ENCODE measurements at regions not wholly inside any gene's neighbourhood (a gene's known extent, or its start where the extent isn't known, plus 50 kb on each side); places are given as distances from the start of the nearest gene placed in this dataset.

GRCh38 chr6:168201383-168201782, 118.2 kb downstream of the DACT2 start:
- TF ChIP-seq TARDBP (IDR thresholded peaks at IDR 0.05) (no peak), SUZ12 (IDR thresholded peaks at IDR 0.05) (no peak), FOXM1 (IDR thresholded peaks at IDR 0.05; ENCODE audit: borderline replicate concordance) (no peak)
- TF ChIP-seq, protein P1, sequence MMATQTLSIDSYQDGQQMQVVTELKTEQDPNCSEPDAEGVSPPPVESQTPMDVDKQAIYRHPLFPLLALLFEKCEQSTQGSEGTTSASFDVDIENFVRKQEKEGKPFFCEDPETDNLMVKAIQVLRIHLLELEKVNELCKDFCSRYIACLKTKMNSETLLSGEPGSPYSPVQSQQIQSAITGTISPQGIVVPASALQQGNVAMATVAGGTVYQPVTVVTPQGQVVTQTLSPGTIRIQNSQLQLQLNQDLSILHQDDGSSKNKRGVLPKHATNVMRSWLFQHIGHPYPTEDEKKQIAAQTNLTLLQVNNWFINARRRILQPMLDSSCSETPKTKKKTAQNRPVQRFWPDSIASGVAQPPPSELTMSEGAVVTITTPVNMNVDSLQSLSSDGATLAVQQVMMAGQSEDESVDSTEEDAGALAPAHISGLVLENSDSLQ (IDR thresholded peaks at IDR 0.05) = no peak
- peak; percentile 38 for DNase-seq (ENCODE audit: extremely low spot score)
- ChIA-PET POLR2A (interaction anchor here (0.8 kb wide), 1 partner anchor 131 kb away, joined by 3 read pairs; no protein-coding TSS in a partner anchor), CTCF (interaction anchor here (1.0 kb wide), 3 partner anchors 39 to 49 kb away, joined by 3 read pairs; no protein-coding TSS in a partner anchor)

- CTCF ChIA-PET = interaction anchor here (1.0 kb wide), 2 partner anchors 38 to 47 kb away, joined by 3 read pairs; no protein-coding TSS in a partner anchor
- TF ChIP-seq L3MBTL2 (conservative IDR thresholded peaks at IDR 0.05) (no peak), SUZ12 (IDR thresholded peaks at IDR 0.05) (no peak)
- POLR2A ChIA-PET = no interaction called here
- no peak for DNase-seq (ENCODE audit: extremely low spot score)
These were observed 118.9 kb downstream of the DACT2 start for GRCh38 chr6:168200571-168201134.

DNA sequence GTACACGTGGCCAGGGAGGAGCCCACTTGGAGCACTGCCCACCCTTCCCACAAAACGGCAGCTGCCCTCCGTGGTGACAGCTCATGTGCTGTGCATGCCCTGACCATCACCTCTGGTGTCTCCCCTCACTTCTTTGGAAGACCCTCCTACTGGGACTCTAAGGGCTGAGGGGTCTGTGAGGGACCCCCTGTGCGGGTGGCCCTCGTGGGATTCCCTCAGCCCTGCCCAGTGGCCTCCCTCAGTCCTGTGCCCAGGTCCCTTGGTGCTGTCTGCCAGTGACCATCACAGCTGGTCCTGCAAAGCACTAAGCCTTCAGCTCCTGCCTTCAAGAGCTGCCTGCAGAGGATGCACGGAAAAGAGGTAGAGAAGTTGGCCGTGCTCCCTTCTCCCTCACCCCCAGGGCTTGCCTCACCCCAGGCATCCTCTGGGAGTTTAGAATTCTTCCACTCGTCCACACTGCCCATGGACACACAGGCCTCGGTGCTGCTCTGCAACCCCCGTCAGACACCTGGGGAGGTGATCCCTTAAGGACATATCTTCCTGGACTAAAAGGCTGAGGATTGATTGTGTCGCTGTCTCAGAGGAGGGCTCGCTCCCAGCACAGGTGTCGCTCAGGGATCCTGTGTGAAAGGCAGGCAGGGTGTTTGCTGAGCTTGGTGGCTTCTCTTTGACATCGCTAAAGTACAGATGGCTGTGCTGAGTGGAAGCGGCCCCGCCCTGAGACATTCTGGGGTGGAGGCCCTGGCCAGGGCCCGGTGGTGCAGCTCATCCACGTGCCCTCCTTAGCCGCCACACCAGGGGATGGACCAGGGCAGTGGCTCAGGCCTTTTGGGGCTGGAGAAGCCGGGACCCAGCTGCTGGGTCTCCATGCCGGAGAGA, 119.5 kb upstream of the FRMD1 start:
- POLR2A ChIA-PET = no interaction called here
- TF ChIP-seq BHLHE40 (IDR thresholded peaks at IDR 0.05; ENCODE audit: borderline replicate concordance) = no peak
- CTCF ChIA-PET = no interaction called here
- DNase-seq (ENCODE audit: extremely low spot score) = no peak

DNA sequence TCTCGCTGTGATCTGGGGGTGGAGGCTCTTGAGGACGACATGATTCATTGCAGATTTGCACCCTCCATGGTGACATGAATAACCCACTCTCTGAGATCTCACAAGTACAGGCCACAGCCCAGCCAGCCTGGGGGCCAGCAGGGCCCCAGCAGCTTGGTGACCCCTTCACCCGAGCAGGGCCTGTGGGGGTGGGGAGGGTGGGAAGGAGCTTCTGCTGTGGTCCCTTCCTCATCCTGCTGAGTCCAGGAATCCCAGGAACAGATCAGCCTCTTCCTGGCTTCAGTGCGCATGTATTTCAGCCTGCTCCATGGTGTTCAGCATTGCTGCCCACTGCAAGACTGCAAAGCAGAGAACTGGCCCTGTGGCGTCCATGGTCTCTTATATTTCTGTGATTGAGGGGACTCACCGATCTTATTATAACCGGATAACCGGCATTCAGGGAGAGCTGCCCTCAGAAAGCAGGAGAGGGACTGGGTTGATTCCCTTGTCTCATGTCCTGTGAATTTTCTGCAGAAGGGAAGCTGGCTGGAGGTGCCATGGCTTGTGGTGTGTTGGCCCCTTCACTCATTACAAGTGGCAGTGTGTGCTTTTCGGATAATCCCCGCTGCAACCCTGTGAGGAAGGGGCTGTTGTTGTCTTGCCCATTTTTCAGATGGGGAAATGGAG, 118.8 kb upstream of the FRMD1 start:
- POLR2A ChIA-PET = no interaction called here
- no peak for TF ChIP-seq TARDBP (IDR thresholded peaks at IDR 0.05)
- no peak for TF ChIP-seq FOXK2 (IDR thresholded peaks at IDR 0.05)
- TF ChIP-seq L3MBTL2 (conservative IDR thresholded peaks at IDR 0.05) = no peak
- no peak for TF ChIP-seq HDGF (IDR thresholded peaks at IDR 0.05; ENCODE audit: borderline replicate concordance)
- TF ChIP-seq FOXM1 (IDR thresholded peaks at IDR 0.05; ENCODE audit: borderline replicate concordance) = no peak
- TF ChIP-seq NFRKB (IDR thresholded peaks at IDR 0.05) = no peak
- no peak for TF ChIP-seq CTBP1 (IDR thresholded peaks at IDR 0.05; ENCODE audit: borderline replicate concordance)
- no peak for TF ChIP-seq SUZ12 (IDR thresholded peaks at IDR 0.05)
- TF ChIP-seq LEF1 (IDR thresholded peaks at IDR 0.05; ENCODE audit: borderline replicate concordance) = no peak
- TF ChIP-seq FOXA1 (IDR thresholded peaks at IDR 0.05) = no peak
- no peak for TF ChIP-seq BHLHE40 (IDR thresholded peaks at IDR 0.05; ENCODE audit: borderline replicate concordance)
- TF ChIP-seq ARNT (IDR thresholded peaks at IDR 0.05) = no peak
- no peak for TF ChIP-seq SP1 (IDR thresholded peaks at IDR 0.05)
- no peak for TF ChIP-seq ZNF384 (IDR thresholded peaks at IDR 0.05)
- TF ChIP-seq, protein P1 (IDR thresholded peaks at IDR 0.05) = no peak
- TF ChIP-seq ELF4 (IDR thresholded peaks at IDR 0.05) = no peak
- no peak for DNase-seq (ENCODE audit: extremely low spot score)
- CTCF ChIA-PET = no interaction called here

DNA sequence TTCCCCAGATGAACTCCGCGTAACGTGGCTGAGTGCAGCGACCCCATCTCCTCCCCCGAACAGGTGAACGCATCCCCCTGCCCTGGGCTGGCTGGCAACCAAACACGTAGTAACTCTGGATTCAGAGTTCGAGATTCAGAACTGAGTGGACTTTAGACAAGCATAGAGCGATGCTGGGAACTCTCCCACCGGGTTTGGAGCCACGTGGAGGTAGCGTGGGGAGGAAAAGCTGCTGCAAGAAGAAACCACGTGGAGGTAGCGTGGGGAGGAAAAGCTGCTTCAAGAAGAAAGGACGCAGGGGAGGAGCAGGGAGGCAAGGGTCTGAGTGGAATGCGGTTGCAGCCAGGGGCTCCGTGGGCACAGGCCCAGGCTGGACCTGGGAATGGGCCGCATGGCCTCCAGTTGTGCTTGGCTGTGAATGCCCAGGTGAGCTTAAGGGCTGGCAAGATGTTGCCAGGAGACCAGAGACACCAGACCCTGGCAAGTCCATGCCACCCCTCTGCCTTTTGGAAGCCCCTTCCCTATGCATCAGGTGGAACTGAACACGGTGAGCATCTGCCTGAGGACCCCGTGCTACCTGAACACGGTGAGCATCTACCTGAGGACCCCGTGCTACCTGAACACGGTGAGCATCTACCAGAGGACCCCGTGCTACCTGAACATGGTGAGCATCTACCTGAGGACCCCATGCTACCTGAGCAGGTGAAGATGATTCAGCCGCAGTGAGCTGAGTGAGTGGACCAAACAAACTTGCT, 118.0 kb upstream of the FRMD1 start:
- ChIA-PET POLR2A (no interaction called here), CTCF (interaction anchor here (0.8 kb wide), 1 partner anchor 158 kb away, joined by 3 read pairs; no protein-coding TSS in a partner anchor)
- no peak for TF ChIP-seq ELF4 (IDR thresholded peaks at IDR 0.05)
- no peak for TF ChIP-seq FOXM1 (IDR thresholded peaks at IDR 0.05; ENCODE audit: borderline replicate concordance)
- TF ChIP-seq ARNT (IDR thresholded peaks at IDR 0.05) = no peak
- TF ChIP-seq HDGF (IDR thresholded peaks at IDR 0.05; ENCODE audit: borderline replicate concordance) = no peak
- no peak for TF ChIP-seq BHLHE40 (IDR thresholded peaks at IDR 0.05; ENCODE audit: borderline replicate concordance)
- no peak for DNase-seq (ENCODE audit: extremely low spot score)

GRCh38 chr6:168196385-168196860, 117.4 kb upstream of the FRMD1 start:
- CTCF ChIA-PET = interaction anchor here (0.8 kb wide), 1 partner anchor 158 kb away, joined by 3 read pairs; no protein-coding TSS in a partner anchor
- POLR2A ChIA-PET = interaction anchor here (1.8 kb wide), 1 partner anchor 38 kb away, joined by 5 read pairs; no protein-coding TSS in a partner anchor
- TF ChIP-seq ARNT (IDR thresholded peaks at IDR 0.05) = no peak
- TF ChIP-seq LEF1 (IDR thresholded peaks at IDR 0.05; ENCODE audit: borderline replicate concordance) = no peak
- TF ChIP-seq FOXK2 (IDR thresholded peaks at IDR 0.05) = no peak
- TF ChIP-seq, protein P1 (IDR thresholded peaks at IDR 0.05) = no peak
- TF ChIP-seq FOXM1 (IDR thresholded peaks at IDR 0.05; ENCODE audit: borderline replicate concordance) = no peak
- TF ChIP-seq CTBP1 (IDR thresholded peaks at IDR 0.05; ENCODE audit: borderline replicate concordance) = no peak
- TF ChIP-seq BHLHE40 (IDR thresholded peaks at IDR 0.05; ENCODE audit: borderline replicate concordance) = no peak
- DNase-seq (ENCODE audit: extremely low spot score) = no peak
